ENCODE measurements at regions not wholly inside any gene's neighbourhood (a gene's known extent, or its start where the extent isn't known, plus 50 kb on each side); places are given as distances from the start of the nearest gene placed in this dataset.
"Not testable (repeated sequence)": the region's sequence is repeated elsewhere in the genome, so short reads cannot be mapped to it uniquely, and the experiment has no call there.

DNA sequence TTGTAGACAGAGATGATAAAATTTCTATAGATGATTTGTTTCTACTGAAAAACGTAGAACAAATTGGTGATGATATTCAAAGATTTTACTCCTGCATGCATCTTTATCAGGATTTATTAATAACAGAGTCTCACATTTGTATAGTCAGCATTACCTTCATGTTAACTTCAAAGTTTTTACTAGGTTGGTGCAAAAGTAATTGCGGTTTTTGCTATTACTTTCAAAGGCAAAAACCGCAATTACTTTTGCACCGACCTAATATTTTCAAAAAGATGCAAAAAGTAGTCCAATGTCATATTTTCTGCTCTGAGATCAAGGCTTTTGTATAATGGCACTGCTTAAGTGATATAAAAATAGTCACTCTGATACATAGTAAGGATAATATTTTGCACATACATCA, 536.4 kb upstream of the ADGRL3 start:
- TF ChIP-seq, protein P1, sequence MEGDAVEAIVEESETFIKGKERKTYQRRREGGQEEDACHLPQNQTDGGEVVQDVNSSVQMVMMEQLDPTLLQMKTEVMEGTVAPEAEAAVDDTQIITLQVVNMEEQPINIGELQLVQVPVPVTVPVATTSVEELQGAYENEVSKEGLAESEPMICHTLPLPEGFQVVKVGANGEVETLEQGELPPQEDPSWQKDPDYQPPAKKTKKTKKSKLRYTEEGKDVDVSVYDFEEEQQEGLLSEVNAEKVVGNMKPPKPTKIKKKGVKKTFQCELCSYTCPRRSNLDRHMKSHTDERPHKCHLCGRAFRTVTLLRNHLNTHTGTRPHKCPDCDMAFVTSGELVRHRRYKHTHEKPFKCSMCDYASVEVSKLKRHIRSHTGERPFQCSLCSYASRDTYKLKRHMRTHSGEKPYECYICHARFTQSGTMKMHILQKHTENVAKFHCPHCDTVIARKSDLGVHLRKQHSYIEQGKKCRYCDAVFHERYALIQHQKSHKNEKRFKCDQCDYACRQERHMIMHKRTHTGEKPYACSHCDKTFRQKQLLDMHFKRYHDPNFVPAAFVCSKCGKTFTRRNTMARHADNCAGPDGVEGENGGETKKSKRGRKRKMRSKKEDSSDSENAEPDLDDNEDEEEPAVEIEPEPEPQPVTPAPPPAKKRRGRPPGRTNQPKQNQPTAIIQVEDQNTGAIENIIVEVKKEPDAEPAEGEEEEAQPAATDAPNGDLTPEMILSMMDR (IDR thresholded peaks at IDR 0.05; ENCODE audit: low read depth, low read length): no peak
- no peak for DNase-seq (ENCODE audit: low read depth in 2 of 2)
- no peak overlapping the region for H3K4me3 ChIP-seq (replicated peaks in 1 of 2; ENCODE audit: low read depth in 2 of 2, low read length in 2 of 2)

DNA sequence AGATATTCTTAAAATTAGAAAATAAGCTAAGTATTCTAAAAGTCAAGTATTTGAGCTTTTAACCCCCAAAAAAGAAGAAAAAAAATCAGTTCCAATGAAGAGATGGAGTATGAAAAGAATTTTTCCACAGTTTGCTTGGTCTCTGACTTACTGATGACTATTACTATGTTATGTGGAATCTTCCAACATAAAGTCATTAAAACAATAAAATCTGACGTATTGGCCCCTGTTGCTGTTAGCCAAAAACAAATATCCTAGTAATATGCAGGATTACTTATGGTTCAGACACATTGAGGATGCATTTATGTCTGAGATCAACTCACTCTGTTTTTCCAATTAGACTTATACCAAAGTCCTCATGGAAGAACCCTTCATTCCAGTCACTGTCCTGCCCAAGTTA, 517.2 kb upstream of the ADGRL3 start:
- TF ChIP-seq, protein P1 (IDR thresholded peaks at IDR 0.05; ENCODE audit: low read depth, low read length): no peak
- H3K4me3 ChIP-seq (replicated peaks in 1 of 2; ENCODE audit: low read depth in 2 of 2, low read length in 2 of 2): no peak overlapping the region
- peak; percentile 1 to 84 for DNase-seq (ENCODE audit: low read depth in 2 of 2)

DNA sequence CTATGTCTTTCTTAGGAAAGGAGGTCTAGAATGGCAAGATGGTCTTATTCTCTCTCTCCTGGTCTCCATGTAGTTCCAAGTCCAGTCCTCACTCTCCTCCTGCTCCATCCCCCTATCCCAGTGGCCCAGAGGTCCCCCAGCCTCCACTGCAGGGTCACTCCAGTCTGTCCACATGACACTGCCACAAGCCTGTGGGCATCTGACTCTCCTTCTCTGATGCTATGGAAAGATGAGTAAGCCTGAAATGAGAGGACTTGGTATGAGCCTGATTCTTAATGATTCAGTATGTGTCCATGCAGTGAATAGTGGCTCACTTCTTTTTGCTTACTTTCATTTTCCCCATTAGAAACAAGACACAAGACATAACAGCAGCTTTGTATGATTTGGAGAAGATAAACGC, 516.8 kb upstream of the ADGRL3 start:
- H3K4me3 ChIP-seq (replicated peaks in 1 of 2; ENCODE audit: low read depth in 2 of 2, low read length in 2 of 2): peak overlapping the region in 1 of 2 donors; percentile 13
- DNase-seq (ENCODE audit: low read depth in 2 of 2): peak; percentile 39 to 94
- TF ChIP-seq, protein P1 (IDR thresholded peaks at IDR 0.05; ENCODE audit: low read depth, low read length): no peak

DNA sequence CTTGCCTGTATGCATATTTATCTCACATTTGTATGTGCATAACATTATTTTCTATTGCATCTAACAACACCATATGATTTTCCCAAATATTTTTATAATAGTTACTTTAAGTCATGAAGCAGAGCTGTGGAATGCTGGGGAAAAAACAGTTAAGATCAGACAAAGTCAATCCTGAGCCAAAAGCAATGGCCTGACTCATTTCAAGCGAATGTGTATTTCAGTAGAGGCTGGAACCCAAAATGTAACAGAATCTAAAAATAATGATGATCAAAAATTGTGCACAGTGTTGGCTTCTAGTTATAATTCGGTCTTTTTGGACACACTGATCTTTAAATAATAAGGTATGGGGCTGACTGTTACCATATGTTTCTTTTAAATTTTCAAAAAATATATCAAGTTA, 516.2 kb upstream of the ADGRL3 start:
- peak; percentile 63 to 95 for DNase-seq (ENCODE audit: low read depth in 2 of 2)
- TF ChIP-seq, protein P1 (IDR thresholded peaks at IDR 0.05; ENCODE audit: low read depth, low read length): no peak
- H3K4me3 ChIP-seq (replicated peaks in 1 of 2; ENCODE audit: low read depth in 2 of 2, low read length in 2 of 2): no peak overlapping the region

DNA sequence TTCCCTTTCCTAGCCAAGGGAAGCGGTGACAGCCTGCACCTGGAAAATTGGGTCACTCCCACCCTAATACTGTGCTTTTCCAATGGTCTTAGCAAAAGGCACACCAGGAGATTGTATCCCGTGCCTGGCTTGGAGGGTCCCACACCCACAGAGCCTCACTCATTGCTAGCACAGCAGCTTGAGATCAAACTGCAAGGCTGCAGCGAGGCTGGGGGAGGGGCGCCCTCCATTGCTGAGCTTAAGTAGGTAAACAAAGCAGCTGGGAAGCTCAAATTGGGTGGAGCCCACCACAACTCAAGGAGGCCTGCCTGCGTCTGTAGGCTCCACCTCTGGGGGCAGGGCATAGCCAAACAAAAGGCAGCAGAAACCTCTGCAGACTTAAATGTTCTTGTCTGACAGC, 504.1 kb upstream of the ADGRL3 start:
- DNase-seq (ENCODE audit: low read depth in 2 of 2); H3K4me3 ChIP-seq (replicated peaks in 1 of 2; ENCODE audit: low read depth in 2 of 2, low read length in 2 of 2): not testable (repeated sequence)

DNA sequence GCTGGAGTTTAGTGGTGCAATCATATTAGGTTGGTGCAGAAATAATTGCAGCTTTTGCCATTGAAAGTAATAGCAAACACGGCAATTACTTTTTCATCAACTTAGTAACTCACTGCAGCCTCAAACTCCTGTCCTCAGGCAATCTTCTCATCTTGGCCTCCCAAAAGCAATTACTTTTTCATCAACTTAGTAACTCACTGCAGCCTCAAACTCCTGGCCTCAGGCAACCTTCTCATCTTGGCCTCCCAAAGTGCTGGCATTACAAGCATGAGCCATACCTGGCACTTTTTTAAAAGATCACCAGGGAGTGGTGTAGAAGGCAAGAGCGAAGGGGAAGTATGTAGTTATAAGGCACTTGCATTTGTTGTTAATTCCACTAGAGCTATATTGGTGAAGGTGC, 491.1 kb upstream of the ADGRL3 start:
- TF ChIP-seq, protein P1 (IDR thresholded peaks at IDR 0.05; ENCODE audit: low read depth, low read length): no peak
- no peak for DNase-seq (ENCODE audit: low read depth in 2 of 2)
- H3K4me3 ChIP-seq (replicated peaks in 1 of 2; ENCODE audit: low read depth in 2 of 2, low read length in 2 of 2): no peak overlapping the region

DNA sequence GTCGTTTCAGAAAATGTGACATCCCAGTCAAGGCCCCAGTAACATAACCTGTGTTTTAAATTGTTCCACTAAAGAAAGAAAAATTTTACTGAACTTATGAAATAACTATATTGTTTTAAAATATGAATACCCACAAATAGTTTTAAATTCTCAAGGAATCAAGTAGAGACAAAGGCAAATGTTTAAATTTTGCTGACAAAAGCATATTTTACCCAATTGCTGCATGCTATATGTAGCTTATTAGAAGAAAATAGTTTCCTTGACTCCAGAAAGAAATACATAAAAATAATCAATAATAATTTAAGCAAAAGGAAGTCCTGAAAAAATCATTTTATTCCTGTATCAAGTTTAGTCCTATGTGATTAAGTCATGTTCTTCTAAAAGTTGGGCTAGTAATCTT, 481.3 kb upstream of the ADGRL3 start:
- TF ChIP-seq, protein P1 (IDR thresholded peaks at IDR 0.05; ENCODE audit: low read depth, low read length): no peak
- H3K4me3 ChIP-seq (replicated peaks in 1 of 2; ENCODE audit: low read depth in 2 of 2, low read length in 2 of 2): no peak overlapping the region
- DNase-seq (ENCODE audit: low read depth in 2 of 2): no peak
